Suprapubic skin (tissue), 4 donors: ENCODE measurements at regions not wholly inside any gene's neighbourhood (a gene's known extent, or its start where the extent isn't known, plus 50 kb on each side); places are given as distances from the start of the nearest gene placed in this dataset.
"Not testable (repeated sequence)": the region's sequence is repeated elsewhere in the genome, so short reads cannot be mapped to it uniquely, and the experiment has no call there.

Experiments
- CTCF ChIP-seq, 2 donors: fragments of 200-600 bp in 1 of 2; fragments of 450-650 bp in 1 of 2; sonication (generic) in 1 of 2; IDR thresholded peaks; one replicate each; pipeline ENCODE4 v1.5.1; 2016 to 2019; ENCODE audit warnings: antibody characterized with exemption in 2 of 2, mild to moderate bottlenecking in 1 of 2, moderate library complexity in 1 of 2
- EP300 ChIP-seq: sonication (generic); formaldehyde crosslinking; IDR thresholded peaks from one replicate; pipeline ENCODE4 v1.6.1; 2017; ENCODE audit warnings: antibody characterized with exemption
- POLR2A ChIP-seq, 2 donors: fragments of 450-650 bp; IDR thresholded peaks; one replicate each; pipeline ENCODE4 v1.6.1; 2017; ENCODE audit warnings: antibody characterized with exemption in 2 of 2, mild to moderate bottlenecking in 2 of 2, moderate library complexity in 2 of 2
- POLR2AphosphoS5 ChIP-seq, 3 donors: sonication (generic); formaldehyde crosslinking; IDR thresholded peaks; one replicate each; pipeline ENCODE4 v1.6.1; 2017; ENCODE audit warnings: antibody characterized with exemption in 3 of 3

GRCh38 chr22:23417327-23417726, 162.8 kb downstream of the IGLL1 start:
- TF ChIP-seq CTCF (IDR thresholded peaks at IDR 0.05); POLR2AphosphoS5 (IDR thresholded peaks at IDR 0.05); POLR2A (IDR thresholded peaks at IDR 0.05); EP300: not testable (repeated sequence)
